Mesothelial cell of epicardium (in vitro differentiated cells): ENCODE measurements at regions not wholly inside any gene's neighbourhood (a gene's known extent, or its start where the extent isn't known, plus 50 kb on each side); places are given as distances from the start of the nearest gene placed in this dataset.

Experiments
- DNase-seq, 2 experiments: peaks; one replicate each; pipeline ENCODE4 v3.0.0; 2021; ENCODE audit warnings: low spot score in 2 of 2; ENCODE audit not compliant: unreplicated experiment in 2 of 2
- H3K27ac Mint-ChIP-seq: 2 replicates; pipeline ENCODE4 v1.8.0; 2021; ENCODE audit warnings: mixed read lengths
- H3K27me3 Mint-ChIP-seq: 2 replicates; pipeline ENCODE4 v1.8.0; 2021; ENCODE audit warnings: low read depth, mixed read lengths
- H3K36me3 Mint-ChIP-seq: 2 replicates; pipeline ENCODE4 v1.8.0; 2021; ENCODE audit warnings: mixed read lengths
- H3K4me1 Mint-ChIP-seq: 2 replicates; pipeline ENCODE4 v1.8.0; 2021; ENCODE audit warnings: mixed read lengths
- H3K4me3 Mint-ChIP-seq: 2 replicates; pipeline ENCODE4 v1.8.0; 2021; ENCODE audit warnings: mild to moderate bottlenecking, moderate library complexity, mixed read lengths
- H3K9me3 Mint-ChIP-seq: 2 replicates; pipeline ENCODE4 v1.8.0; 2021; ENCODE audit warnings: mixed read lengths
- TF ChIP-seq, protein P1 (sequence below): fragments of 200-600 bp; sonication (generic); IDR thresholded peaks from one replicate; pipeline ENCODE4 v1.5.0; 2021; ENCODE audit warnings: antibody characterized with exemption; ENCODE audit not compliant: unreplicated experiment

GRCh38 chr9:19925674-19926503 lies 137.1 kb upstream of the SLC24A2 start:
- TF ChIP-seq, protein P1, sequence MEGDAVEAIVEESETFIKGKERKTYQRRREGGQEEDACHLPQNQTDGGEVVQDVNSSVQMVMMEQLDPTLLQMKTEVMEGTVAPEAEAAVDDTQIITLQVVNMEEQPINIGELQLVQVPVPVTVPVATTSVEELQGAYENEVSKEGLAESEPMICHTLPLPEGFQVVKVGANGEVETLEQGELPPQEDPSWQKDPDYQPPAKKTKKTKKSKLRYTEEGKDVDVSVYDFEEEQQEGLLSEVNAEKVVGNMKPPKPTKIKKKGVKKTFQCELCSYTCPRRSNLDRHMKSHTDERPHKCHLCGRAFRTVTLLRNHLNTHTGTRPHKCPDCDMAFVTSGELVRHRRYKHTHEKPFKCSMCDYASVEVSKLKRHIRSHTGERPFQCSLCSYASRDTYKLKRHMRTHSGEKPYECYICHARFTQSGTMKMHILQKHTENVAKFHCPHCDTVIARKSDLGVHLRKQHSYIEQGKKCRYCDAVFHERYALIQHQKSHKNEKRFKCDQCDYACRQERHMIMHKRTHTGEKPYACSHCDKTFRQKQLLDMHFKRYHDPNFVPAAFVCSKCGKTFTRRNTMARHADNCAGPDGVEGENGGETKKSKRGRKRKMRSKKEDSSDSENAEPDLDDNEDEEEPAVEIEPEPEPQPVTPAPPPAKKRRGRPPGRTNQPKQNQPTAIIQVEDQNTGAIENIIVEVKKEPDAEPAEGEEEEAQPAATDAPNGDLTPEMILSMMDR: peak; percentile 94
- DNase-seq: peak; percentile 56 to 86
- H3K27ac Mint-ChIP-seq: peak overlapping the region; percentile 81
- H3K4me1 Mint-ChIP-seq: peaks cover 34% of the 10 kb centered on the region
- no peaks in the 10 kb centered on the region for H3K9me3 Mint-ChIP-seq
- peaks cover 5% of the 10 kb centered on the region for H3K27me3 Mint-ChIP-seq
- H3K36me3 Mint-ChIP-seq: no peaks in the 10 kb centered on the region
- peak overlapping the region; percentile 85 for H3K4me3 Mint-ChIP-seq

DNA sequence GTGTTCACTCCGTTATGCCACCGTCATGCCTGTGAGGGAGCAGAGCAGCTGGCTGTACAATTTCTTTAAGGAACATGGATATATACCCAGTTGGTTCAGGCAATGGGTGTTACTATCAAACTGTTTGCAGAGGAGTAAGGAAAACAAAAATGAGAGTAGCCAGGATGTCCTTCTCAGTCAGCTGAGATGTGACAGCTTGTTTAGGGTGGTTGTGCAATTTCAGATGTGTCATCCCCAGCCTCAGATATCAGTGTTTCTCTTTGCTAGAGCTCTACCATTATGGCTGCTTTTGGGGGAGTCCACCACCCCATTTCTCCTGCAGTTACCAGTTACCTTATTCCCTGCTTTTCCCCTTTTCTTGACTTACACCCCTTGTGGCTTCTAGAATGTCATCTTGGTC lies 135.2 kb upstream of the SLC24A2 start:
- H3K4me1 Mint-ChIP-seq: peaks cover 33% of the 10 kb centered on the region
- DNase-seq: no peak
- no peaks in the 10 kb centered on the region for H3K36me3 Mint-ChIP-seq
- H3K27me3 Mint-ChIP-seq: peaks cover 5% of the 10 kb centered on the region
- H3K4me3 Mint-ChIP-seq: no peak overlapping the region
- H3K9me3 Mint-ChIP-seq: no peaks in the 10 kb centered on the region
- no peak overlapping the region for H3K27ac Mint-ChIP-seq
- TF ChIP-seq, protein P1: no peak

GRCh38 chr9:19922476-19923118 lies 133.8 kb upstream of the SLC24A2 start:
- H3K36me3 Mint-ChIP-seq: no peaks in the 10 kb centered on the region
- H3K27me3 Mint-ChIP-seq: peaks cover 3% of the 10 kb centered on the region
- DNase-seq: peak in 1 of 2 experiments; percentile 49
- TF ChIP-seq, protein P1: peak; percentile 35
- H3K27ac Mint-ChIP-seq: no peak overlapping the region
- no peak overlapping the region for H3K4me3 Mint-ChIP-seq
- no peaks in the 10 kb centered on the region for H3K9me3 Mint-ChIP-seq
- peaks cover 24% of the 10 kb centered on the region for H3K4me1 Mint-ChIP-seq

GRCh38 chr9:19920401-19920800 lies 131.6 kb upstream of the SLC24A2 start:
- TF ChIP-seq, protein P1: no peak
- Mint-ChIP-seq H3K36me3 (no peaks in the 10 kb centered on the region), H3K27ac (no peak overlapping the region), H3K4me1 (peaks cover 4% of the 10 kb centered on the region), H3K9me3 (no peaks in the 10 kb centered on the region), H3K27me3 (peaks cover 3% of the 10 kb centered on the region), H3K4me3 (no peak overlapping the region)
- no peak for DNase-seq

DNA sequence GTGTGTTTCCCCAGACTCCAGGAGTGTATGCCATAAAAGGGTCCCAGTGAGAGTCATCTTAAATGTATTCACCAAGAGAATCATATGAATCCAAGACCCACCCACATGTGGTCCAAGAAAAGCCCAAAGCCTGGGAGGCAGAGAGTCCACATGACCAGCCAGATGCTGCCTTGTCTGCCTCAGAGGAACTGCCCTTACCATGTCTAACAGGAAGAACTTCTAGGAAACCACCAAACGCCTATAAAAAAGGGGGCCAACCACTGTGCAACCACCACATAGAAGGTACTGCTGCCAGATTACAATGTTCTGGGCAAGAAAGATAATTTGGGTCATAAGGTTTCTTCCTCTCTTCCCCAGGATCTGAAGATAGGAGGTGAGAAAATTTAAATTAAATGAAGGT lies 129.8 kb upstream of the SLC24A2 start:
- H3K4me3 Mint-ChIP-seq: no peak overlapping the region
- no peaks in the 10 kb centered on the region for H3K4me1 Mint-ChIP-seq
- DNase-seq: no peak
- H3K36me3 Mint-ChIP-seq: no peaks in the 10 kb centered on the region
- H3K27me3 Mint-ChIP-seq: no peaks in the 10 kb centered on the region
- H3K9me3 Mint-ChIP-seq: no peaks in the 10 kb centered on the region
- TF ChIP-seq, protein P1: no peak
- H3K27ac Mint-ChIP-seq: no peak overlapping the region
